Mesodermal cell (in vitro differentiated cells): ENCODE measurements at regions not wholly inside any gene's neighbourhood (a gene's known extent, or its start where the extent isn't known, plus 50 kb on each side); places are given as distances from the start of the nearest gene placed in this dataset.
"Not testable (repeated sequence)": the region's sequence is repeated elsewhere in the genome, so short reads cannot be mapped to it uniquely, and the experiment has no call there.

Experiments used
- H3K27ac ChIP-seq: 2 replicates; pipeline ENCODE4 v1.7.0; 2013; ENCODE audit warnings: mild to moderate bottlenecking, low read depth, low read length, moderate library complexity; ENCODE audit not compliant: severe bottlenecking
- H3K36me3 ChIP-seq: 2 replicates; pipeline ENCODE4 v1.7.1; 2013; ENCODE audit warnings: mild to moderate bottlenecking, low read length, moderate library complexity; ENCODE audit not compliant: control insufficient read depth, insufficient read depth
- H3K4me1 ChIP-seq: one replicate; pipeline ENCODE4 v1.7.1; 2013; ENCODE audit warnings: mild to moderate bottlenecking, low read length; ENCODE audit not compliant: insufficient read depth, control insufficient read depth, poor library complexity, severe bottlenecking
- H3K4me3 ChIP-seq: 2 replicates; pipeline ENCODE4 v1.7.0; 2013; ENCODE audit warnings: low read length, control low read depth, mild to moderate bottlenecking; ENCODE audit not compliant: insufficient read depth, poor library complexity, severe bottlenecking; ENCODE audit errors: extremely low read depth
- H3K9me3 ChIP-seq: 2 replicates; pipeline ENCODE4 v1.7.1; 2013; ENCODE audit warnings: mild to moderate bottlenecking, low read length, moderate library complexity; ENCODE audit not compliant: control insufficient read depth
- WGBS, 2 experiments: methylation state at CpG; one replicate each; pipeline ENCODE4 v1.1.5; 2013; ENCODE audit warnings: missing lambda C conversion rate in 2 of 2; ENCODE audit not compliant: insufficient coverage in 2 of 2; 5-methylcytosine and 5-hydroxymethylcytosine counted together

DNA sequence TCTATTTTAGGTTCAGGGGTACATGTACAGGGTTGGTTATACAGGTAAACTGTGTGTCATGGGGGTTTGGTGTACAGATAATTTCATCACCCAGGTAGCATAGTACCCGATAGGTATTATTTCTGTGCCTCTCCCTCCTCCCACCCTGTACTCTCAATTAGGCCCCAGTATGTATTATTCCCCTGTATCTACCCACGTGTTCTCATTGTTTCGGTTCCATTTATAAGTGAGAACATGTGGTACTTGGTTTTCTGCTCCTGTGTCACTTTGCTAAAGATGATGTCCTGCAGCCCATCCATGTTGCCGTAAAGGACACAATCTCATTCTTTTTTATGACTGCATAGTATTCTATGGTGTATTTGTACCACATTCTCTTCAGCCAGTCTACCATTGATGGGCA lies 96.8 kb upstream of the SLC24A2 start:
- H3K36me3 ChIP-seq, result no peaks in the 10 kb centered on the region
- WGBS, 2 experiments, result 93 to 94% methylated on average over 2 of the region's 4 CpGs
- H3K4me3 ChIP-seq, result no peak overlapping the region
- no peak overlapping the region for H3K27ac ChIP-seq
- H3K9me3 ChIP-seq, result peaks cover 3% of the 10 kb centered on the region
- H3K4me1 ChIP-seq, result no peaks in the 10 kb centered on the region

DNA sequence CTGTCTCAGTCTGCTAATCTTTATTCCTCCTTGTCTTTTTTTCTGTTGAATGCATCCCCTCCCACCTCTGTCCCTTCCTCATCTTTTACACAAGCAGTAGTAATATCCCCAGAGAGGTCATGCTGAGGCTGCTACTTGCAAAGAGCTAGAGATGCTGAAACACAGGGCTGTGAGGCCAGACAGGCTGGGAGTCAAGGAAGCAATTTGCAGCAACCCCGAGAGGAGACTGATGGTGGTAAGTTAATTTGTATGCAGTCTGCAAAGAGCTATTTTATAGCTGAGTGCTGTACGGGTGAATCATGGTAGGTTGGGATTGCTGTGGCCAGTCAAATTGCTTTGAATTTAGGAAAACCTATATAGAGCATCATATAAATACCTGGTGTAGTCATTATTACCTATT lies 90.2 kb upstream of the SLC24A2 start:
- 70 to 86% methylated on average over 1 of the region's 2 CpGs for WGBS, 2 experiments
- Histone ChIP-seq H3K27ac (no peak overlapping the region), H3K36me3 (no peaks in the 10 kb centered on the region), H3K4me3 (no peak overlapping the region), H3K4me1 (no peaks in the 10 kb centered on the region), H3K9me3 (no peaks in the 10 kb centered on the region)

DNA sequence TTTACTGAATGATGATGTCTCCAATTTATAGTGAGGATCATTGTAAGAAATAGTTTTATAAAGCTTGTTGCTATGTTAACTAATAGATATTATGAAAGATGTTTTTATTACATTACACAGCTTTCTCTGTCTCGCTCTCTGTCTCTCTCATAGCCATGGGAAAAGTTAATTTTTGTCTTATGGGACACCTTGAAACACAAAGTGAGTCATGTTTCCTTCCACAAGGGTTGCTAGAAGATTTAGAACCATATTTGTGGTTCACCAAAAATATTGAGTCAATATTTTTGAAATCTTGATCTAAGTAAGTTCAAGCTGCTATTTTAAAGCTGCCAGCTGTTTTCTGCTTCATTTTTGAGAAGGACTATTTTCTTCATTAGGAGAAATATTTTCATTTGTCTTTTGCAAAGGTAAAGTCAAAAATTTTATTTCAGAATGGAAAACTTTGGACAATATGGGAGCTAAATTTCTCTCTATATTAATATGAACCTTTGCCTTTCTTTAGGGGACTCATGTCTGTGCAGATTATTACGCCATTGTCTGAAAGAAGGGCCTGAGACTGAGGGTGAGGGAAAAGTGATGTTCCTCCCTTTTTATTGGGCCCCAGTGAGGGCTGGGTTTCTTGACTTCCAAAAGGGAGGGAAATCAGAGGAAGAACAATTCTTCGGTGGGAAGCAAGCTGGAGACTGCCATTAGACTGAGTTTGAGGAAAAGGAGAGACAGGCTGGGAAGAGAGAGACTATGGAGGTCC lies 87.9 kb upstream of the SLC24A2 start:
- WGBS, 2 experiments, result 88 to 94% methylated on average over 1 to 2 of the region's 3 CpGs
- H3K4me3 ChIP-seq, result no peak overlapping the region
- no peak overlapping the region for H3K27ac ChIP-seq
- no peaks in the 10 kb centered on the region for H3K4me1 ChIP-seq
- H3K9me3 ChIP-seq, result no peaks in the 10 kb centered on the region
- no peaks in the 10 kb centered on the region for H3K36me3 ChIP-seq

DNA sequence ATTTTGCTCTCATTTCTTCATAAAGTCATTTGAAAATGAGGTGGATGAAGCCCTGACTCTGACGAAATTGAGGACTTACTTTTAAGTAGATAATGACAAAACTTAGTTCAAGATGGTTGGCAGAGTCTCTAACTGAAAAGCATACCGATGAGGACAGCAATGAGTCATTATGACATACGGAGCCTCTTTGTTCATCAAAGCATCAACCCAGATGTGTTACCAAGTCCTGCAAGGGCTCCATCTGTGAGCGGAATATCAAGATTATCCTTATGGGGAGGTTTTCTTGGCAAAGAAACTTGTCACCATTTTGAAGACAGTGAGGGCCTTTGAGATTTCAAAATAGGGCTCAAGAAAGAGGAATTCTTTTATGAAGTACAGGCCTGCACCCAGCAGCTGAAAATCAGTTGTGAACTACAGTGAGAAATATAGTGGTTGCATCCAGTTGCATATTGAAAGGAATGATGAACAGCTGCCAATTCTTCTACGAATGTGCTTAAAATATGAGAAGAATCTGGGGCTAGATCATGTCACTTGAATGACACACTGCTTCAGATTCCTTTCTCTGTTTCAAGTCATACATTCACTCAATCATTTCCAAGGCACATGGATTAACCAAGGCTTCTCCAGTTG lies 86.6 kb upstream of the SLC24A2 start:
- Histone ChIP-seq H3K9me3 (no peaks in the 10 kb centered on the region), H3K4me1 (no peaks in the 10 kb centered on the region), H3K27ac (no peak overlapping the region), H3K4me3 (no peak overlapping the region), H3K36me3 (no peaks in the 10 kb centered on the region)
- 90 to 100% methylated on average over 2 to 4 of the region's 5 CpGs for WGBS, 2 experiments

DNA sequence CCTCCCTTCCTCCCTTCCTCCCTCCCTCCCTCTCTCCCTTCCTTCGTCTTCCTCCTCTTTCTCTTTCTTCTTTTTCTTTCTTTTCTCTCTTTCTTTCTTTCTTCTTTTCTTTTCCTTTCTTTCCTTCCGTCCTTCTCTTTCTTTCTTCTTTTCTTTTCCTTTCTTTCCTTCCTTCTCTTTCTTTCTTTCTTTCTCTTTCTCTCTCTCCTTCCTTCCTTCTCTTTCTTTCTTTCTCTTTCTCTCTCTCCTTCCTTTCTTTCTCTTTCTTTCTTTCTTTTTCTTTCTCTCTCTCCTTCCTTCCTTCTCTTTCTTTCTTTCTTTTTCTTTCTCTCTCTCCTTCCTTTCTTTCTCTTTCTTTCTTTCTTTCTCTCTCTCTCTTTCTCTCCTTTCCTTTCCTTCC lies 84.4 kb upstream of the SLC24A2 start:
- H3K4me3 ChIP-seq, H3K36me3 ChIP-seq, H3K4me1 ChIP-seq, H3K27ac ChIP-seq, H3K9me3 ChIP-seq: not testable (repeated sequence)
- 84 to 91% methylated on average over 2 of the region's 2 CpGs for WGBS, 2 experiments

DNA sequence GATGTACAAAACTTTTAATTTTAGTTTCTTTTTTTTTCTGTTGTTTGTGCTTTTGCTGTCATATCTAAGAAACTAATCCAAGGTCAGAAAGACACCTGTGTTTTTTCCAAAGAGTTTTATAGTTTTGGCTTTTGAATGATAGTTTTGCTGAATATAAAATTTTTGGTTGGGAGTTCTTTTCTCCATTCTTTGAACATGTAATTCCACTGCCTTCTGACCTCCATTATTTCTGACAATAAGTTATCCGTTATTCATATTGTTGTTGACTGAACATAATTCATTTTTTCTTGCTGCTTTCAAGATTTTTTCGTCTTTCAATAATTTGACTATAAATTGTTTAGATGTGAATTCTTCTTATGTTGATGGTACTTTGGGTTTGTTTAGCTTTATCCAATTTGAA lies 82.2 kb upstream of the SLC24A2 start:
- Histone ChIP-seq H3K9me3 (no peaks in the 10 kb centered on the region), H3K36me3 (no peaks in the 10 kb centered on the region), H3K4me1 (no peaks in the 10 kb centered on the region), H3K27ac (no peak overlapping the region), H3K4me3 (no peak overlapping the region)
- WGBS, 2 experiments, result no CpG with 5 or more reads among the region's 2 CpGs

DNA sequence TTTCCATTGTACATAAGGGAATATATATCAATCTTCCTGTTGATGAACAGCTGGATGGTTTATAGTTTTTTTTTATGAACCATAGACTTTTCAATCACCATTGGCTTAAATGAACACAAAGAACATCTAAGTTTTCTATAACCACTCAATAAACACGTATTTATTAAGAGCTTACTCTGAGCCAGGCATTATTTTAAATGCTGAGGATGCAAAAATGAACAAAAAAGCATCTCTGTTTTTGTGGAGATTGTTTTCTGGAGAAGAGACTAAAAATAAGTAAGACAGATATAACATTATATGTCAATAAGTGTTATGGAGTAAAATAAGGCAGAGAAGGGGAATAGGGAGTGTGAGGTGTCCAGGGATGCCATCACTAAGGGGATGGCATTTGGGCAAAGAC lies 52.1 kb upstream of the SLC24A2 start:
- Histone ChIP-seq H3K9me3 (no peaks in the 10 kb centered on the region), H3K4me3 (no peak overlapping the region), H3K27ac (no peak overlapping the region), H3K4me1 (no peaks in the 10 kb centered on the region), H3K36me3 (no peaks in the 10 kb centered on the region)
- no CpG with 5 or more reads among the region's 1 CpG for WGBS, 2 experiments
